GM12872 (cell line): ENCODE measurements at regions not wholly inside any gene's neighbourhood (a gene's known extent, or its start where the extent isn't known, plus 50 kb on each side); places are given as distances from the start of the nearest gene placed in this dataset.

Source experiments
- CTCF ChIP-seq: IDR thresholded peaks from 3 replicates; pipeline ENCODE4 v1.5.1; 2011; ENCODE audit warnings: low read depth, mild to moderate bottlenecking, low read length, moderate library complexity; ENCODE audit not compliant: insufficient read depth

- no peak for TF ChIP-seq CTCF
Observed at GRCh38 chr7:114033475-114033874, 114.7 kb upstream of the PPP1R3A start.

- TF ChIP-seq CTCF: peak; percentile 44; the same call in 1 of the 3 replicates
Observed at GRCh38 chr7:114026486-114027089, 107.8 kb upstream of the PPP1R3A start.

- no peak for TF ChIP-seq CTCF
Observed at GRCh38 chr7:114021135-114021534, 102.3 kb upstream of the PPP1R3A start.

GRCh38 chr7:114008696-114009095 lies 89.9 kb upstream of the PPP1R3A start:
- no peak for TF ChIP-seq CTCF

GRCh38 chr7:114007386-114007785 lies 88.6 kb upstream of the PPP1R3A start:
- TF ChIP-seq CTCF: no peak

GRCh38 chr7:113998934-113999333 lies 80.1 kb upstream of the PPP1R3A start:
- no peak for TF ChIP-seq CTCF

GRCh38 chr7:113996405-113996804 lies 77.6 kb upstream of the PPP1R3A start:
- no peak for TF ChIP-seq CTCF
